ENCODE measurements at regions not wholly inside any gene's neighbourhood (a gene's known extent, or its start where the extent isn't known, plus 50 kb on each side); places are given as distances from the start of the nearest gene placed in this dataset.
"Not testable (repeated sequence)": the region's sequence is repeated elsewhere in the genome, so short reads cannot be mapped to it uniquely, and the experiment has no call there.

GRCh38 chr5:2810644-2811043, 59.2 kb upstream of the IRX2 start:
- DNase-seq (ENCODE audit: low spot score): no peak
- TF ChIP-seq, protein P1, sequence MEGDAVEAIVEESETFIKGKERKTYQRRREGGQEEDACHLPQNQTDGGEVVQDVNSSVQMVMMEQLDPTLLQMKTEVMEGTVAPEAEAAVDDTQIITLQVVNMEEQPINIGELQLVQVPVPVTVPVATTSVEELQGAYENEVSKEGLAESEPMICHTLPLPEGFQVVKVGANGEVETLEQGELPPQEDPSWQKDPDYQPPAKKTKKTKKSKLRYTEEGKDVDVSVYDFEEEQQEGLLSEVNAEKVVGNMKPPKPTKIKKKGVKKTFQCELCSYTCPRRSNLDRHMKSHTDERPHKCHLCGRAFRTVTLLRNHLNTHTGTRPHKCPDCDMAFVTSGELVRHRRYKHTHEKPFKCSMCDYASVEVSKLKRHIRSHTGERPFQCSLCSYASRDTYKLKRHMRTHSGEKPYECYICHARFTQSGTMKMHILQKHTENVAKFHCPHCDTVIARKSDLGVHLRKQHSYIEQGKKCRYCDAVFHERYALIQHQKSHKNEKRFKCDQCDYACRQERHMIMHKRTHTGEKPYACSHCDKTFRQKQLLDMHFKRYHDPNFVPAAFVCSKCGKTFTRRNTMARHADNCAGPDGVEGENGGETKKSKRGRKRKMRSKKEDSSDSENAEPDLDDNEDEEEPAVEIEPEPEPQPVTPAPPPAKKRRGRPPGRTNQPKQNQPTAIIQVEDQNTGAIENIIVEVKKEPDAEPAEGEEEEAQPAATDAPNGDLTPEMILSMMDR (conservative IDR thresholded peaks at IDR 0.05; ENCODE audit: low read depth): no peak
- CTCF ChIA-PET: no interaction called here
- H3K27ac ChIP-seq: no peak overlapping the region
- POLR2A ChIA-PET (ENCODE audit: low non-redundant PET): no interaction called here

- DNase-seq (ENCODE audit: low spot score); H3K27ac ChIP-seq; POLR2A ChIA-PET (ENCODE audit: low non-redundant PET); CTCF ChIA-PET: not testable (repeated sequence)
These were observed 55.8 kb upstream of the IRX2 start for GRCh38 chr5:2807244-2807643.

GRCh38 chr5:2806176-2806575, 54.7 kb upstream of the IRX2 start:
- TF ChIP-seq, protein P1 (conservative IDR thresholded peaks at IDR 0.05; ENCODE audit: low read depth): no peak
- CTCF ChIA-PET: no interaction called here
- DNase-seq (ENCODE audit: low spot score): no peak
- POLR2A ChIA-PET (ENCODE audit: low non-redundant PET): no interaction called here
- H3K27ac ChIP-seq: no peak overlapping the region

DNA sequence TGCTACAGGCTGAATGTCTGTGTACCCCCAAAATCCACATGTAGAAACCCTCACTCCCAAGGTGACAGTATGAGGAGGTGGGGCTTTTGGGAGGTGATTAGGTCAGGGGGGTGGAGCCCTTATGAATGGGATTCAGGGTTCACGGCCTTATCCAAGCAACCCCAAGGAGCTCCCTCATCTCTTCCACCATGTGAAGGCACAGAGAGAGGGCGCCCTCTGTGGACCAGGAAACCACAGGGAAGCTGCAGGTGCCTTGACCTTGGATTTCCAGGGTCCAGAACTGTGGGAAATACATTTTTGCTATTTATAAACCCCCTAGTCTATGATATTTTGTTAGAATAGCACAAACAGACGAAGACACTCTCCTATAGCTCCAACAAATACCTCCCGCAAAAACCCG, 53.6 kb upstream of the IRX2 start:
- TF ChIP-seq, protein P1 (conservative IDR thresholded peaks at IDR 0.05; ENCODE audit: low read depth): no peak
- no peak for DNase-seq (ENCODE audit: low spot score)
- ChIA-PET CTCF (interaction anchor here (0.5 to 1.6 kb wide), 4 partner anchors 24 to 318 kb away, joined by 3 to 7 read pairs (median 4); no protein-coding TSS in a partner anchor), POLR2A (ENCODE audit: low non-redundant PET) (no interaction called here)
- no peak overlapping the region for H3K27ac ChIP-seq

- no peak overlapping the region for H3K27ac ChIP-seq
- TF ChIP-seq, protein P1 (conservative IDR thresholded peaks at IDR 0.05; ENCODE audit: low read depth): no peak
- DNase-seq (ENCODE audit: low spot score): no peak
- POLR2A ChIA-PET (ENCODE audit: low non-redundant PET): no interaction called here
- CTCF ChIA-PET: interaction anchor here (0.6 to 0.7 kb wide), 2 partner anchors 25 to 612 kb away, joined by 3 read pairs; no protein-coding TSS in a partner anchor
These were observed 52.3 kb upstream of the IRX2 start for GRCh38 chr5:2803751-2804150.

- TF ChIP-seq, protein P1 (conservative IDR thresholded peaks at IDR 0.05; ENCODE audit: low read depth): no peak
- POLR2A ChIA-PET (ENCODE audit: low non-redundant PET): no interaction called here
- DNase-seq (ENCODE audit: low spot score): no peak
- CTCF ChIA-PET: no interaction called here
- no peak overlapping the region for H3K27ac ChIP-seq
These were observed 51.4 kb upstream of the IRX2 start for GRCh38 chr5:2802693-2803365.
